GM18951 (cell line): ENCODE measurements at regions not wholly inside any gene's neighbourhood (a gene's known extent, or its start where the extent isn't known, plus 50 kb on each side); places are given as distances from the start of the nearest gene placed in this dataset.
"Not testable (repeated sequence)": the region's sequence is repeated elsewhere in the genome, so short reads cannot be mapped to it uniquely, and the experiment has no call there.

Source experiments
- POLR2A ChIP-seq: IDR thresholded peaks from 4 replicates; pipeline ENCODE4 v1.6.1; 2011; ENCODE audit warnings: mild to moderate bottlenecking; ENCODE audit not compliant: insufficient read length, insufficient read depth; ENCODE audit errors: extremely low read depth
- in situ Hi-C: fragments of 300-500 bp; cut with MboI; formaldehyde crosslinking; loops from one replicate; pipeline ENCODE4 v1.12.0; 2022; ENCODE audit warnings: low sequenced_read_pairs, mixed read lengths, inconsistent platforms; ENCODE audit not compliant: unreplicated experiment

DNA sequence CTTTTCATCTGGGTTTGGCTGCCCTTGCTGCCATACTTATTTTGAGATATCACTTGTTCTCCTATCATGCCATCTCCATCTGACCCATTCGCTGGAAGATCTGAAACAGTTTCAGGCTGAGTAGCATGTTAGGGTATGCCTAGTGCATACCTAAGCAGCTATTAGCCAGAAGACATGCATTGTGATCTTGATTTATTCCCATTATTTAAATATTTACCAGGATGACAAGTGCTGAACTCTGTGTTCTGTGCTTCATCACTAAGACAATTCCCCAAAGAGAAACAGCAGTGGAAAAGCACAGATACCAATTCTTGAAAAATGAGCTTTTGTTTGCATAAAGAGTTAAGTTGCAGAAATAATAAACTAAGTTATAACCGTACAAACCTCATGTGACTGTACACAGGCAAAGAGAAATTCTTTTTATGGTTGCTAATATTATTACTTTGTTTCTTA lies 271.0 kb upstream of the ARSJ start:
- in situ Hi-C loops, result no loop called here
- TF ChIP-seq POLR2A, result no peak

- no peak for TF ChIP-seq POLR2A
- in situ Hi-C loops, result no loop called here
Observed at GRCh38 chr4:114251020-114251419, 271.6 kb upstream of the ARSJ start.

DNA sequence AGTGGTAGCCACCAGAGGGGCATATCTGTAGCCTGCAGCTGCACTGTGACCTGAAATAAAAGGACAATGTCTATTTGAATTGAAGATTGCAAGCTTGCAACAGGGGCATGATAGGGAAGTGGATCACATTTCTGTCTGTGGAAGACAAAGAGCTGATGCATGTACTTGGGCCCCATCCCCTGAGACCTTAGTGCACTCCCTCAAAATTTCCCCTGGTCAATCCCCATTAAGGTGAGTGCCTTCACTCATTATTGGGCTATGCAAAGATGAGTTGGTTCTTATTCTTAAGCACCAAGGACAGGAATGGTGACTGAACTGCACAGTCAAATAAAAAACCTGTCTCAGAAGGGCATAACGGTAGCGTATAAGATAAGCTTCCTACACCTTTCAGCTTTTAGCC lies 273.1 kb upstream of the ARSJ start:
- no peak for TF ChIP-seq POLR2A
- in situ Hi-C loops, result no loop called here

DNA sequence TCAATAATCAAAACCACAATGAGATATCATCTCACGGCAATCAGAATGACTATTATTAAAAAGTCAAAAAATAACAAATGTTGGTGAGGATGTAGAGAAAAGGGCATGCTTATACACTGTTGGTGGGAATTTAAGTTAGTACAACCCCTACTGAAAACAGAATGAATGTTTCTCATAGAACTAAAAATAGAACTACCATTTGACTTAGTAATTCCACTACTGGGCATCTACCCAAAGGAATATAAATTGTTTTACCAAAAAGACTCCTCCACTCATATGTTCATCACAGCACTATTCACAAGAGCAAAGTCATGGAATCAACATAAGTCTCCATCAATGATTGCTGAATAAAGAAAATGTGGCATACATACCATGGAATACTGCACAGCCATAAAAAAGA lies 278.1 kb upstream of the ARSJ start:
- in situ Hi-C loops, result no loop called here
- TF ChIP-seq POLR2A, result no peak

DNA sequence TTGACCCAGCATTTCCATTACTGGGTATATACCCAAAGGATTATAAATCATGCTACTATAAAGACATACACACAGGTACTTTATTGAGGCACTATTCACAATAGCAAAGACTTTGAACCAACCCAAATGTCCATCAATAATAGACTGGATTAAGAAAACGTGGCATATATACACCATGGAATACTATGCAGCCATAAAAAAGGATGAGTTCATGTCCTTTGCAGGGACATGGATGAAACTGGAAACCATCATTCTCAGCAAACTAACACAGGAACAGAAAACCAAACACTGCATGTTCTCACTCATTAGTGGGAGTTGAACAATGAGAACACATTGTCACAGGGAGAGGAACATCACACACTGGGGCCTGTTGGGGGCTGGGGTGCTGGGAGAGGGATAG lies 283.0 kb upstream of the ARSJ start:
- in situ Hi-C loops, result not testable (repeated sequence)

- TF ChIP-seq POLR2A, result no peak
- in situ Hi-C loops, result no loop called here
Observed at GRCh38 chr4:114263233-114263632, 283.8 kb upstream of the ARSJ start.

GRCh38 chr4:114264452-114264851 lies 285.0 kb upstream of the ARSJ start:
- no peak for TF ChIP-seq POLR2A
- in situ Hi-C loops, result no loop called here

DNA sequence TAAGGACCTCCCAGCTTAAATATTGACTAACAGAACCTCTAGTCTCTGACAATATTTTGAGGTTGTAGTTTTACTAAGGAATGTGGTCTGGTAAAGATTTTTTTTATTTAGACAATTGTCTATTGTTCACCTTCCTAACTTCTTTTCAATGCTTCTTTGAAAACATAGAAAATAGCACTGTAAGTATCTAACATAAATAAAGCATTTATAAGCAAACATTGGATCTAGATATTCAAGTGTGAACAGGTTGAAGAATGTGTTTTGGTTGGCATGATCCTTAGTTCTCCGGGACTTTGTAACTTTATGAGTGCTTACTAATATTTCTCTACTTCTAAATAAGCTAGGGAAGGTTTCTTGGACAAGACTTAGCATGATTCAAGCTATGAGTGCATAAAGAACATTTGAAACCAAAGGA lies 285.4 kb upstream of the ARSJ start:
- in situ Hi-C loops, result no loop called here

GRCh38 chr4:114265342-114265741 lies 285.9 kb upstream of the ARSJ start:
- in situ Hi-C loops, result no loop called here
- no peak for TF ChIP-seq POLR2A

More for the DNA sequence above, 285.4 kb upstream of the ARSJ start:
- no peak for TF ChIP-seq POLR2A

- no peak for TF ChIP-seq POLR2A
- in situ Hi-C loops, result no loop called here
Observed at GRCh38 chr4:114267976-114268375, 288.5 kb upstream of the ARSJ start.

GRCh38 chr4:114271031-114271430 lies 291.6 kb upstream of the ARSJ start:
- no peak for TF ChIP-seq POLR2A
- in situ Hi-C loops, result no loop called here

DNA sequence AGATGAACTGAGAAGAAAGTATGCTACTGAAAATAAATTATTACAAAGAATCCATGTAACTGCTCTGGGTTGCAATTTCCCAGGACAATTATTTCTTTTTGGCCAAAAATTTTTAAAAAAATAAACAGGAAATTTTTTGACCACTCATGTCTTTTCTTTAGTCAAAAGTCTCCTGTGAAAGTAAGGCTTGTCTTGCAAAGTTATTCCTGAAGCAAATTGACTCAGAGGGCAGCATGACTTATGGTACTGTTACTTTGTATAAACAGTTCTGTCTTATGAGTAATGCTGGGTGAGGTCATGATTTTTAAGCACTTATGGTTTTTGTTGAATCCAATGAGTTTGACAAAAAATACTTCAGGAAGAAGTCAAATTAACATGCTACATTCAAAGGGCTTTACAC lies 292.8 kb upstream of the ARSJ start:
- in situ Hi-C loops, result no loop called here
- no peak for TF ChIP-seq POLR2A

- in situ Hi-C loops, result no loop called here
- no peak for TF ChIP-seq POLR2A
Observed at GRCh38 chr4:114273238-114273637, 293.8 kb upstream of the ARSJ start.

DNA sequence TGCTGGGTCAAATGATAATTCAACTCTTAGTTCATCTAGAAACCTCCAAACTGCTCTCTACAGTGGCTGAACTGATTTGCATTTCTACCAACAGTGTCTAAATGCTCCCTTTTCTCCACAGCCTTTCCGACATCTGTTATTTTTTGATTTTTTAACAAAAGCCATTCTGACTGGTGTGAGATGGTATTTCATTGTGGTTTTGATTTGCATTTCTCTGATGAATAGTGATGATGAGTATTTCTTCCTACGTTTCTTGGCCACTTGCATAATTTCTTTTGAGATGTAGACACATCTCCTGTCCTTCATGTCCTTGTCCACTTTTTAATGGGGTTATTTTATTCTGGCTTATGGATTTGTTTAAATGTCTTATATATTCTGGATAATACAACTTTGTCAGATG lies 298.2 kb upstream of the ARSJ start:
- in situ Hi-C loops, result no loop called here
- no peak for TF ChIP-seq POLR2A

DNA sequence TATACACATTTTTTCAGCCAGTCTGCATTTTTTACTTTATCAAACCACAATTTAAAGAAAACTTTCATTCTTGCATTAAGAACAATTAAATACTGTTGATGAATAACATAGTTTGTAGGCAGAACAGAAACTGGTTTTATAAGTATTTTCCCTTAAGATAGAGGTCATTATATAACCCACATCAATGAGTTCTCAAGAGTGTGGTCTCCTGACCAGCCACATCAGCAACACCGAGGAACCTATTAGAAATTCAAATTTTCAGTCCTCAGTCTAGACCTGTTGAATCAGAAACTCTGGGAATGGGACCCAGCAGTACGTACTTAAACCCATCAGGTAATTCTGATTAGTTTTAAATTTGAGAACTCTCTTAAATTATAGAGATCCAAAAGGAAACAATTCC lies 299.6 kb upstream of the ARSJ start:
- in situ Hi-C loops, result no loop called here
- no peak for TF ChIP-seq POLR2A
